Transverse colon (tissue), 4 donors: ENCODE measurements at regions not wholly inside any gene's neighbourhood (a gene's known extent, or its start where the extent isn't known, plus 50 kb on each side); places are given as distances from the start of the nearest gene placed in this dataset.

Source experiments
- CTCF ChIP-seq, 5 experiments: fragments of 200-600 bp in 3 of 5; fragments of 450-650 bp in 2 of 5; sonication (generic) in 3 of 5; IDR thresholded peaks; 1 replicate in 2 of 5; 2 replicates in 3 of 5; pipeline ENCODE4 v1.5.1; 2016 to 2017; ENCODE audit warnings: antibody characterized with exemption in 5 of 5, inconsistent platforms in 3 of 5, mild to moderate bottlenecking in 2 of 5, moderate library complexity in 1 of 5
- POLR2A ChIP-seq: fragments of 450-650 bp; IDR thresholded peaks from one replicate; pipeline ENCODE4 v1.6.1; 2016; ENCODE audit warnings: antibody characterized with exemption, mild to moderate bottlenecking, moderate library complexity
- POLR2AphosphoS5 ChIP-seq, 3 donors: sonication (generic); formaldehyde crosslinking; IDR thresholded peaks; one replicate each; pipeline ENCODE4 v1.6.1; 2016; ENCODE audit warnings: antibody characterized with exemption in 3 of 3

- TF ChIP-seq POLR2A: no peak
- TF ChIP-seq POLR2AphosphoS5 (IDR thresholded peaks at IDR 0.05): no peak
- TF ChIP-seq CTCF (IDR thresholded peaks at IDR 0.05): no peak
These were observed 224.4 kb upstream of the HS6ST1 start for GRCh38 chr2:128543036-128543435.
